NCI-H1930 (cell line): ENCODE measurements at regions not wholly inside any gene's neighbourhood (a gene's known extent, or its start where the extent isn't known, plus 50 kb on each side); places are given as distances from the start of the nearest gene placed in this dataset.

Source experiments
- DNase-seq, 2 experiments: peaks; one replicate each; lab custom pipeline; 2025; lab: John Stamatoyannopoulos, UW

- no peak for DNase-seq
These were observed 187.5 kb upstream of the ECI2 start for GRCh38 chr6:4322846-4323309.

GRCh38 chr6:4322134-4322845, 186.9 kb upstream of the ECI2 start:
- no peak for DNase-seq

- no peak for DNase-seq
These were observed 185.5 kb upstream of the ECI2 start for GRCh38 chr6:4320860-4321259.

DNA sequence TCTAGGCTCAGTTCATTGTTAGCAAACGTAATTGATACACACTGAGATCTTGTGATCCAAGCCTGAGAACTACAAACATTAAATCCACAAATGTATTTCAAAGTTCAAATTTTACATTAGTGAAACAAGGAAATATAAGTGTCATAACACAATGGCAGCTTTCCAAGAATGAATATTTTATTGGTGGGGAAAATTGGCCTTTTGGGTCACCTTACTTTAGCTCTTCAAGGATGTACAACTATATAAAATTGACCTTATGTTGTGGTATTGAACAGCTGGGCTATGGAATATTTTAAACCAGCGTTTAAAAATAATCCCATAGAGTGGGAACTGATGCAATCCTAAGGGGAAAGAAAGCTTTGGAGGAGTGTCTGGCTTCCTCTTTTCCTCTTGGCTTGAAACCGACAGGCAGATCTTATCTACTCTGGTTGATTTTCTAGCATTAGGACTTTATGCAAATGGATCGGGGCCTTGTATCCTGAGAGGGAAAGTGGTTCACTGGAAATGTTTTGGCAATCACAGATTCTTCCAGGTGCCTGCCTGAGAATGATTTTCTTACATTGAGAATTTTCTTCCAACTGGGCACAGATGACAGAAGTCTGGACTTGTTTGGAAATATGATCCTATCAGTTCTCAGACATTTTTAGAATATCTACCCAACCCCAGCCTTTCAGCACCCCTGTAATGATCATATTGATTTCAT, 184.8 kb upstream of the ECI2 start:
- DNase-seq: no peak

- no peak for DNase-seq
These were observed 182.9 kb upstream of the ECI2 start for GRCh38 chr6:4318321-4318720.

DNA sequence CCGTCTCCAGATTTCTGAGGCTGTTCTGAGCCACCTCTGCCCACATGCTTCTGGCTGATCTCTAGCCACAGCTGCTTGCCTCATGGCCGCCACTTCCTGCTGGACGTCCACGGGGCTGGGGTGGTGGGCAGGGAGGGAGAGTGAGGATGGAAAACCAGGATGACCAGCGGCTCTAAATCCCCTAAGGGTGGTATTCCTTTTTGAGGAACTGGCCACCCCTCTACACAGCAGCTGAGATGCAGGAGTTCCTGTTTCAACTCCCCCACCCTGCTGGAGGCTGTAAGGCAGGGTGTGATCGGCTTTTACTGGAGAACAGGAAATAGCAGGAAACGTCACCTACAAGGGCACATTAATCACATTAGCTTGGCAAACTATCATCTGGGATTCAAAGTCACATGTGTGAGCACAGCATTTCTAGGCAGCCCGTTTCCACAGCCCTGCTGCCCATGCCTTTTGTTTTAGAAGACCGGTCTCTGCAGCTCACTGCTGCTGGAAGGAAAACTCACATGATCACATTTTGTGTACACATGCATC, 181.6 kb upstream of the ECI2 start:
- DNase-seq: no peak

- DNase-seq: no peak
These were observed 178.9 kb upstream of the ECI2 start for GRCh38 chr6:4314201-4314707.

DNA sequence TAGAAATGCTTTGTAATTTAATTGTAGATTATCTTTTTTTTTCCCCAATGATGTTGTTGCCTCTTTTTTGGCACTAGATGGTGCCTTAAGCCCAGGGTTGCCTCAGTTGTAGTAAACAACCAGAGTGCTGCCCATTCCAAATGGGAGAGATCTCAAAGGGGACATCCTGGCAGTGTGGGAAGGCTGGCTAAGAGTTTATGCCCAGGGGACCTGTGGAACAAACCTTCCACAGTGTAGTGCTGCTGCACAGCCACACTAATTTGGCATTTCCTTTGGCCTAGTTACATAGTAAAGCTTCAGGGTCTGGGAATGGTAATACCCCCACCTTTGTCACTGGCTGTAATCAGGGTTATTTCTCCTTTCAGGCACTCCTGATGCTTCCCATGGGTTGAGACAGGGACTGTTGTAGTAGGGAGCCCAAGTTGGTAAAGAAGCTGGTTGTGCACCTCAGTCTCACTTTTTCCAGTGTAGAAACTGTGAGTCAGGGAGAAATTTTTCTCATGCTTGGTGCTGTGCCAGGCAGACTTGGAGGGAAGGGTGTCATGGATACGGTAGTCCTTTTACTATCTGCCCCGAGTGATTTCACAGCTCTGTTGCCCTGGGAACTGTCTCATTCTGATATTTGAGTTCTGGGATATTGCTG, 177.8 kb upstream of the ECI2 start:
- DNase-seq: no peak

GRCh38 chr6:4311976-4312860, 176.8 kb upstream of the ECI2 start:
- DNase-seq: no peak

DNA sequence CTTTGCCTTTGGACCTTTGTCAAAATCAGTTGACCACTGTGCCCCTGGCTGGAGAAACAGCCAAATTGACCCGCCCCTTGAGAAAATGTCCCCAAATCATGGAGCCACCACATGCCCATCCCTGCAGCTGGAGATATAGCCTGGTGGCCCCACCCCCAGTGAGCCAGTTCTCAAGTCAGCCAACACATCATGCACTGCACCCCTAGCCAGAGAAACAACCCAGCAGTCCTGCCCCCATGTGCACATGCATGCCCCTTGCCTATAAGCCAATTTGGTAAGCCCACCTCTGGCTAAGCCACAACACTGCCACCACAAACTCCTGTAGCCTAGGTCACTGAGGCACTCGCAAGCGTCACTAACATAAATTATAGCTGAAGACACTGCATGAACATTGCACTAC, 174.2 kb upstream of the ECI2 start:
- DNase-seq: no peak

DNA sequence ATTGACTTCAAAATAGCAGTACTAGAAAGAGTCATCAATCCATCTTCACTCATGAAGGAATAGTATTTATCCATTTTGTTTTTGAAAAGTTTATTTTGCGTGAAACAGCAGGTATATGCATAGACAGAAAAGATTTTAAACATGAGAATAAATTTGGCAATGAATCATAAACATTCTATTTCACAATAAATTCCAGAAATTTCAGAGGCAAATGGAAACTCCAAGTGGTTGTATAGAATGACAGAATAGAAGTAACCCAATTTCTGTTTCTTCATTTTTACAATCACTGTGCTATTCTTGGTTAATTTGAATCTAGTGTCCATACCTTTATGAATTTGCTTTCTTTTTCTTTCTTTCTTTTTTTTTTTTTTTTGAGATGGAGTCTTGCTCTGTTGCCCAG, 173.0 kb upstream of the ECI2 start:
- no peak for DNase-seq

DNA sequence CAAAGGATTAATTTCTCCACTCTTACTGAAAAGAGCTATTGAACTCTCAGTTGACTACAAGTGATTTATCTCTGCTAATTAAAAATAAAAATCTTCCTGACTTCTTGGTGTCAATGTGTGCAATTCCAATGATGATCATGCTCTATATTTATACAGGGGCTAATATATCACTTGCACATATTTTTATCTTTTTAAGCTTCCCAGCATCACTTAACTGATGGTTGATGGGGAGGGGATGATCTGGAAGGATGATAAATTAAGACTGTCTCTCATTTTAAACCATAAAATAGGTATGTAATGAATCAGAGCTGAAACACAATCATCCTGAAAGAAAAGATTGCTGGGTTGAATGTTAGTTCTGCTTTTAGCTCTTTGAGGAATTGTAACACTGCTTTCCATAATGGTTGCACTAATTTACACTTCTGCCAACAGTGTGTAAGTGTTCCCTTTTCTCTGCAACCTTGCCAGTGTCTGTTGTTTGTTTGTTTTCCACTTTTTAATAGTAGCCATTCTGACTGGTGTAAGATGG, 169.6 kb upstream of the ECI2 start:
- no peak for DNase-seq

DNA sequence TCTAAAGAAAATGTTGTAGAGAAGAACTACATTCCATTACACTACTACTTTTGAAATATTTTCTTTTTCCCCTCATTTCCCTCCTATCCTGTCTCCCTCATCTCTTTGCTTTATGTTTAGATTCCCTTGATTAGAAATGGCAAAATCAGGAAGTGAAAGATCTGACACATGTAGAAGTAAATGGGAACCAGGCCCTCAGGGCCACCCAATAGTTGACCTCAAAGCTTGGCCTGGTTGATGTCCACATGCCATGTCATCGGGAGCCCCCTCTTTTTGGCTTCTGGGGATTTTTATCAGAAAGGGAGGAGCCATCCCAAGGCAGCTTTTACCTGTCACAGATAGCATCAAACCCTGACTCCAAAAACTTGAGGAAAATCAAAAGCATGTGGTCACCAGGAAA, 168.3 kb upstream of the ECI2 start:
- DNase-seq: no peak

GRCh38 chr6:4302524-4302923, 167.1 kb upstream of the ECI2 start:
- no peak for DNase-seq

GRCh38 chr6:4301871-4302270, 166.5 kb upstream of the ECI2 start:
- no peak for DNase-seq

GRCh38 chr6:4300917-4301316, 165.5 kb upstream of the ECI2 start:
- no peak for DNase-seq

GRCh38 chr6:4299476-4299875, 164.1 kb upstream of the ECI2 start:
- DNase-seq: no peak

DNA sequence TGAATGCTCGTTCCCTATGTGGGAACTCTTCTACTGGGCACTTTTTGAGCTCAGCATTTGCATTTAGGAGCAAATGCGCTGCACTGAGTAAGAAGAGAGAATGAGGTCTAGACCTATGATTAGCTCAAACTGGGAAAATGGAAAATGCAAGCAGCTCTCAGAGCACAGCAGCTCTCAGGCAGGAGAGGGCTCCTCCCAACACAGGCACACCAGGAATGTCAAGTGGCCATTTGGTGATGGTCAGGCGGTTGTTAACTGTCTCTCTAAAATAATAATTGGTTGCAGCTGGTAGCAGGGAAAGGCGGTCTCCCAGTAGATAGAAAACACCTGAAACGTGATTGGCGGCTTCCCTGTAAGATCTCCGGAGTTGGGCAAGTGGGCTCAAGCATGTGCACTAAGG, 162.0 kb upstream of the ECI2 start:
- DNase-seq: no peak

- no peak for DNase-seq
These were observed 161.2 kb upstream of the ECI2 start for GRCh38 chr6:4296552-4296951.

DNA sequence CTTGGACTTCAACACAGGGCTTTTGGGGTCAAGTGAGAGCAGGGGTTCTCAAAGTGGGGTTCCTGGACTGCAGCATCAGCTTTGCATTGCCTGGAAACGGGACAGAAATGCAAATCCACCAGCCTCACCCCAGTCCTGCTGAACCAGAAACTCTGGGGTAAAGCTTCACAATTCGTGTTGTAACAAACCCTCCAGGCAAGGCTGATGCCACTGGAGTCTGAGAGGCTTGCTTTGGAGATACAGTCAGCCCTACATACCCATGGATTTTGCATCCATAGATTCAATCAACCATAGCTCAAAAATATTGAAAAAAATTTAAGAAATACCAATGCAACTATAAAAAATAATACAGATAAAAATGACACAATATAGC, 160.4 kb upstream of the ECI2 start:
- DNase-seq: no peak

DNA sequence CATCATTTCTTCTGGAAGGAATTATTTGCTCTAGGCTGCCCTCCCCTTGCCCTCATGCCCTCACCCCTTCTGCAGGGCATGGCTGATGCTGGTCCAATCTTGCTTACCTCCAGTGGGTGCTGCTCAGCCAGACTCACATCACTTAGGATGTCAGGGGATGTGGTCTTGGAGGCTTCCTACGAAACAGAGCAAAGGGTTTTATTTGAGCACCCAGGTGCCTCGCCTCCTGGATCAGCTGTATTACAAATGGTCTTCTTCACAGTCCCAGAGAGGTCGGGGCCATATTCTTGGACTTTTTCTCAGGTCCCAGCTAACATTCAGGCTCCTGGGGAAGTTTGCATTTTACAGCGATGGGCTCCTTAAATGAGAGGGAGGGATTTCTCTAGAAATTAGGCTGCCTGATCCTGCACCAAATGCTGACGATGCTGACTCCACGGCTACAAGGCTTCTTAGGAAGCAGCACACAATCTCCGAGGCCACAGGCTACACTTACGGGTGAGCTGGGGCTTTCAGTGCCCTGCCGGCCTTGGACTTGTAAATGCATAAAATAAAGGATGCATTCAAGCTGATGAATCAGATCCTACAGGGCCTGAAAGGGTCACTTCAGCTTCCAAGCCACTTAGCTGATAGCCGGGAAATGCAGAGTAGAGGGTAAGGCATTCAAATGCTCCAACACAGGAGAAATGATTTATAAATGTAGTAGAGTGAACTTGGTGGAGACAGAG, 159.8 kb upstream of the ECI2 start:
- DNase-seq: no peak
